Neural cell (in vitro differentiated cells): ENCODE measurements at regions not wholly inside any gene's neighbourhood (a gene's known extent, or its start where the extent isn't known, plus 50 kb on each side); places are given as distances from the start of the nearest gene placed in this dataset.

Experiments used
- EP300 ChIP-seq: fragments of 450-650 bp; conservative IDR thresholded peaks from 2 replicates; pipeline ENCODE4 v1.6.1; 2014; ENCODE audit warnings: antibody characterized with exemption, mild to moderate bottlenecking, moderate library complexity; ENCODE audit not compliant: poor library complexity, severe bottlenecking
- EZH2 ChIP-seq: fragments of 200-600, 300-800 bp; shearing (Covaris generic), sonication (generic); IDR thresholded peaks from 2 replicates; pipeline ENCODE4 v1.6.1; 2014; ENCODE audit warnings: antibody characterized with exemption, low read length, borderline replicate concordance, mild to moderate bottlenecking; ENCODE audit not compliant: insufficient read depth, poor library complexity, severe bottlenecking
- TF ChIP-seq, protein P1 (sequence below): fragments of 450-650 bp; IDR thresholded peaks from 2 replicates; pipeline ENCODE4 v1.5.1; 2014; ENCODE audit warnings: antibody characterized with exemption, mild to moderate bottlenecking, moderate library complexity; ENCODE audit not compliant: poor library complexity, severe bottlenecking

DNA sequence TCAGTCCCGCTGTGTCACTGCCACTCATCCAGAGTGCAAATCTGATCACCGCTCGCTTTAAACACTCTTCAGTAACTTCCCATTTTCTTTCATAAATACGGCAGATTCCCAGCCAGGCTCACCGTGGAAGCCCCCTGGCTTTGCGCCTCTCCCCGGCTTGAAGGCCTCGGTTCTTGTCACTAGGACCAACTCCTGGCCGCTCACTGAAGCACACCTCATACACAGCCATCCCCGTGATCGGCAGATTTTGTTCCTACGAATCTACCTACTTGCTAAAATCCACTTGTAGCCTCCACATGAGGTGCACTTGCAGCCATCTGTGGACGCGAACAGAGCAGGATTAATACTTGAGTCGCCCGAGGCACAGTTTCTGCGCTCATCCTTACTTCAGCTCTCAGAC is 462.4 kb upstream of the MYT1L start:
- TF ChIP-seq EZH2, result no peak
- TF ChIP-seq, protein P1, sequence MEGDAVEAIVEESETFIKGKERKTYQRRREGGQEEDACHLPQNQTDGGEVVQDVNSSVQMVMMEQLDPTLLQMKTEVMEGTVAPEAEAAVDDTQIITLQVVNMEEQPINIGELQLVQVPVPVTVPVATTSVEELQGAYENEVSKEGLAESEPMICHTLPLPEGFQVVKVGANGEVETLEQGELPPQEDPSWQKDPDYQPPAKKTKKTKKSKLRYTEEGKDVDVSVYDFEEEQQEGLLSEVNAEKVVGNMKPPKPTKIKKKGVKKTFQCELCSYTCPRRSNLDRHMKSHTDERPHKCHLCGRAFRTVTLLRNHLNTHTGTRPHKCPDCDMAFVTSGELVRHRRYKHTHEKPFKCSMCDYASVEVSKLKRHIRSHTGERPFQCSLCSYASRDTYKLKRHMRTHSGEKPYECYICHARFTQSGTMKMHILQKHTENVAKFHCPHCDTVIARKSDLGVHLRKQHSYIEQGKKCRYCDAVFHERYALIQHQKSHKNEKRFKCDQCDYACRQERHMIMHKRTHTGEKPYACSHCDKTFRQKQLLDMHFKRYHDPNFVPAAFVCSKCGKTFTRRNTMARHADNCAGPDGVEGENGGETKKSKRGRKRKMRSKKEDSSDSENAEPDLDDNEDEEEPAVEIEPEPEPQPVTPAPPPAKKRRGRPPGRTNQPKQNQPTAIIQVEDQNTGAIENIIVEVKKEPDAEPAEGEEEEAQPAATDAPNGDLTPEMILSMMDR, result no peak
- TF ChIP-seq EP300, result no peak
